Eye (tissue), 1 donor: ENCODE measurements at regions not wholly inside any gene's neighbourhood (a gene's known extent, or its start where the extent isn't known, plus 50 kb on each side); places are given as distances from the start of the nearest gene placed in this dataset.

ENCODE experiments used
- DNase-seq: peaks from one replicate; pipeline ENCODE4 v3.0.0-alpha.2; 2015

GRCh38 chr10:111458256-111458655 lies 381.4 kb downstream of the ADRA2A start:
- DNase-seq = no peak

GRCh38 chr10:111459967-111460366 lies 383.1 kb downstream of the ADRA2A start:
- no peak for DNase-seq

DNA sequence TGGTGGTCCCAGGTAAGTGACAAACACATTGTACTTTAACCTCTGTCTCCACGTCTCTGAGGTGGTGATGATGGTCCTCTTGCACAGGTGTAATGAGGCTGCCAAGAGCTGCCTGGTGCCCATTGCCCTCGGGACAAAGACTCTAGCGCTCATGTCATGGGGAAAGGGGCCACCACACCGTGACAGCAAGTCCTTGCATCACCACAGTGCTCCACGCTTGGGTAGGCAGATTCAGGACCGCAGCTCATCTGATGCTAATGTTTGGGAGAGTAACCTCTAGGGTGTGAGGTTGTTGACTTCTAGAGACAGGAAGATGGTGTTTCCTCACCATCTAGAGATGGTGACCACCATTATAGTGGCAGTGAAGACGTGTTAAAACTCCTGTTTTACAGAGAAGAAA lies 395.6 kb downstream of the ADRA2A start:
- no peak for DNase-seq

DNA sequence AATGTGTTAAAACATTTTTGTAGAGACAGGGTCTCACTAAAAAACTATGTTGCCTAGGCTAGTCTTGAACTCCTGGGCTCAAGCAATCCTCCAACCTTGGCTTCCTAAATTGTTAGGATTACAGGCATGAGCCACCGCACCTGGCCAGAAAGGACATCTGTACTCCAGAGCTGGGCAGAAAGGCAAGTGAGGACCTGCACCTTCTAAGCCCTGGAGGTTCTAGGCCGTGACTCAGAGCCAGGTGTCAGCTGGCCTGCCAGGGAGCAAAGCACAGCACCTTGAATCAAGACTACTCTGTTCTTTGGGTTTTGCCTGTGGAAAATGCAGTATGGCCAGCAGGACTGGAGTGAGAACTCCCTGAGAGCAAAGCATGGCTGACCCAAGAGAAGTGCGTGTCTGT lies 396.5 kb downstream of the ADRA2A start:
- no peak for DNase-seq

GRCh38 chr10:111474786-111475185 lies 398.0 kb downstream of the ADRA2A start:
- no peak for DNase-seq

DNA sequence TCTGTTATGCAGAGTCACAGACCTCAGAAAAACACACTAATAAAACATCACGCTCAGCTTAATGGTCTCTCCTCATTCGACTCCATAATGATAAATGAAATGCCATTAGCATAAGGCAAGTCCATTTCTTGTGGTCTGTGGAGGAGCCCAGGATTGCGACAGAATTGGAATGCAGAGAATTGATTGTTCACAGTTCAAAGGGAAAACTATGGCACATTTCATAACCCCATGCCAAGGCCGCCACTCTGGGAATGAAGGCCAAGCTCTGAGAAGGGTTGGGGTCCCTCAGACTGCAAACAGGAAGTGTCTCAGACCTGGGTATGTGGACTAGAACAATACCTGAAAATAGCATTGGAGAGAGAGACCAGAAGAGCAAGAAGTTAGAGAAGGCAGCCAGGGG lies 398.9 kb downstream of the ADRA2A start:
- no peak for DNase-seq

GRCh38 chr10:111478651-111479050 lies 401.8 kb downstream of the ADRA2A start:
- no peak for DNase-seq

- no peak for DNase-seq
Observed at GRCh38 chr10:111479966-111480365, 403.1 kb downstream of the ADRA2A start.

DNA sequence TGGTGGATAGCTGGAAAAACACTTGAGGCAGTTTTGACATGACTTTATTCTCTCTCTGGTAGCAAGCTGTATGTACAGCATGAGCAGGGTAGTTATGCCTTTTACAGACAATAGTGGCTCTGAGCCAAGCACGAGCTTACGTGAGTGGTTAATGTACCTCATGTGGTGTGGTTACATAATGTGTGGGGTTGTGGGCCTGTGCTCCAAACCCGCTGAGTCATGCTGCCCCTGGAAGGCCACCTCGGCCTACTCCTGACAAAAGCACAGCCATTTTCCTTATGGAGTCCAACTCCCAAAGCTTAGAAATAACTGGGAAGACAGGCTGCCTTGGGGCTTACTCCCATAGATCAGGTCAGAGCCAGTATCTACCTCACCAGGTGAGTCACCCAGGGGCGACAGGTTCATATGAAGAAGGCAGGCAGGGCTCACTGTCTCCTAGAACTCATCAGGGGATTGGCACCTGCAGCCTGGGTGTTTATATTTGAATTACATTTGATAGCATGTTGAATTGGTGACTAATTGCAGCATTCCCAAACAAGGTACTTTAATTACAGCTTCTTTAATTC lies 404.5 kb downstream of the ADRA2A start:
- no peak for DNase-seq

DNA sequence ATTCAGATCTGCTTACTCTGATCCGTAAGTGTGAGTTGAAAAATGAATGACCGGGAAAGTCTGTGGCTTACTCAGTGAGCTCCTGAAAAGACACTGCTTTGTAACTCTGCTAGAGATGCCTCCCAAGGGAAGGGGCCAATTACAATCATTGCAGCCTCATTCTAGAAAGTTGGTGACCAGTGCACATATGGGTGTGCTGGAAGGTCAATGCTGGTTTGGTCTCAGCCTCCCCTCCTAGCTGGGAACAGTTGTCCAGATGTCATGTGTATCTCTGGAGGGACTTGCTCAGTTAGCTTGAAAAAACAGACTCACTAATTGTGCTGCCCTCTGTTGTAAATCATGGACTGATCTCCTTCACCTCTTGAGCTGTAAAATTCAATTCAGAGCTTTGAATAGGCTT lies 405.0 kb downstream of the ADRA2A start:
- peak; percentile 16 for DNase-seq

GRCh38 chr10:111482621-111483216 lies 405.9 kb downstream of the ADRA2A start:
- peak; percentile 8 for DNase-seq

DNA sequence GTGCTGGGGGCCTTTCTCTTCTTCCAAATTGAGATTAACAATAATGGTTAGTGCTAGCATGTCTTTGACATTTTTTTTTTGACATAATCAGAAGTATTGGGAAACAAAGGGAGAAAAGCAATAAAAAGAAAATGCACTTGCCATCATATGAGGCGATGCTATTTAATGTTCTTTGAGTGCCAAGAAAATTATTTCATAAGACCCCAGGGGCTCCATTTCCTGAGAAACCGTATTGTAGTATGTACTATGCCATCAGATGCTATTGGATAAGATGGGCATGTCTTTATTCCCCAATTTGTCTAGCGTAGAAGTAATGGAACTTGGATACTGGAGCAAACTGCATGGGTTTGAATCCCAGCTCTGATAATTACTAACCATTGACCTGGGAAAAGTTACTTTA lies 408.9 kb downstream of the ADRA2A start:
- no peak for DNase-seq

DNA sequence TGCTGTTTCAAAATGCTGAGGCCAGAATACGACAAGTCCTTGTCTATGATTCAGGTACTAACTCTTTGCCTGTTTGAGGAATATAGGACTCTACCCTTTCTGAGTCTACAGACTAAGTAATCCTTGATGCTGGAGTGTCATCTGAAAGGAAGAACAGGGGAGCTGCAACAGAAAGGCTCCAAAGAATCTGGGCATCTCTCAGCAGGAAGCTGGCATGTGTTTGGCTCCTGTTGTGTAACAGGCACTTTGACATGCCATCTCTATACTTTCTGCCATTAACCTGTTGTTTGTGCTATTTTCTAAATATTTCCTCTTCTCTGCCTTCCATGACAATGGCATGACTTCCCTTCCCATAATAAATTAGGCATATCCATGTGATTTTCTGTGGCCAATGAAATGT lies 409.5 kb downstream of the ADRA2A start:
- no peak for DNase-seq

GRCh38 chr10:111488668-111489067 lies 411.8 kb downstream of the ADRA2A start:
- DNase-seq = no peak

DNA sequence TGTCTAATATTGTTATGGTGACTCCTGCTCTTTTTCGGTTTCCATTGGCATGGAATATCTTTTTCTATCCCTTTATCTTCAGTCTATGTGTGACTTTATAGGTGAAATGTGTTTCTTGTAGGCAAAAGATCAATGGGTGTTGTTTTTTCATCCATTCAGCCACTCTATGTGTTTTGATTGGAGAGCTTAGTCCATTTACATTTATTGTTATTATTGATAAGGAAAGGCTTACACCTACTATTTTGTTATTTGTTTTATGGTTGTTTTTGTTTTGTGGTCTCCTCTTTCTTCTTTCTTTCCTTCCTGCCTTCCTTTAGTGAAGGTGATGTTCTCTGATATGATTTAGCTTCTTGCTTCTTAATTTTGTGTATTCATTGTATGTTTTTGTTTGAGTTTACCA lies 414.3 kb downstream of the ADRA2A start:
- no peak for DNase-seq

GRCh38 chr10:111493024-111493625 lies 416.3 kb downstream of the ADRA2A start:
- no peak for DNase-seq

GRCh38 chr10:111498560-111498959 lies 421.7 kb downstream of the ADRA2A start:
- DNase-seq = no peak

DNA sequence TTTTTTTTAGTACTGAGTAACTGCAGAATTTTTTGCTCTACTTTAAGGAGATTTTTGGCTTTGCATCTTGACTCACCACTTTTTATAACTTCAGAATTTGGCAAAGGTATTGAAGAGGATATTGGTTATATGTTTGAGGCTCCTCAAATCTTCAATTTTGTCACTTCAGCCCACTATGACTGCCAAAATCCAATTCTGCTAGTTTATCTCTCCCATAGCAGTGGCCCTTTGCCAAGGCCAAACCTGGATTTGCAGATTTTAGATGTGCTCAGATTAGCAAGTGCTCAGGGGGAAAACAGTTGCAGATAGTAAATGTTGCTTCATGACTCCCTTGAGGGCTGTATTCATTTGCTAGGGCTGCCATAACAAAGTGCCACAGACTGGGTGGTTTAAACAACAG lies 427.5 kb downstream of the ADRA2A start:
- DNase-seq = no peak

DNA sequence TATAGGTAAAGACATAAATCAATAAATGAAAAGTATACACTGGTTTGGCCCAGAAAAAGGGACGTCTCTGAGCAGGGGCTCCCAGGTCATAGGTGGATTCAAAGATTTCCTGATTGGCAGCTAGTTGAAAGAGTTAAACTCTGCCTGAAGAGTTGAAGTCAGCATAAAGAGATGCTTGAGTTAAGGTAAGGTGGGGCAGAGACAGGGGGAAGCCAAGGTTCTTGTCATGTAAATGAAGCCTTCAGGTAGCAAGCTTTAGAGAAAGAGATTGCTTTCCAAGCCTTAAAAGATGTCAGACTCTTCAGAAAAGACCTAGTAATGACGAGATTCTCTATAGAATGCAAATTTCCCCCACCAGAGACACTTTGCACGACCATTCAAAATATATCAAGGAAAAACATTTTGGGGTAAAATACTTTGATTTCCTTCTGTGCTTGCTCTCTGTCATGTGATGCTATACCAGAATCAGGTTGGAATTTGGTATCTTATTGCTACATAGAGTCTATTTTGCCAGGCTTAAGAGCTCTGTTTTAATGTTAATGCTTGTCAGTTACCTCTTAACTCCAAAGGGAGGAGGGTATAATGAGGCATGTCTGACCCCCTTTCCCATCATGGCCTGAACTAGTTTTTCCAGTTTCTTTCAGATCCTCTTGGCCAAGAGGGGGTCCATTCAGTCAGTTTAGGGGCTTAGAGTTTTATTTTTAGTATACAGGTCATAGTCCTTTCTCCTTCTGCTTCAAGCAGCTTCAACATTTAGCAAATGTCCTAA lies 429.6 kb downstream of the ADRA2A start:
- no peak for DNase-seq

DNA sequence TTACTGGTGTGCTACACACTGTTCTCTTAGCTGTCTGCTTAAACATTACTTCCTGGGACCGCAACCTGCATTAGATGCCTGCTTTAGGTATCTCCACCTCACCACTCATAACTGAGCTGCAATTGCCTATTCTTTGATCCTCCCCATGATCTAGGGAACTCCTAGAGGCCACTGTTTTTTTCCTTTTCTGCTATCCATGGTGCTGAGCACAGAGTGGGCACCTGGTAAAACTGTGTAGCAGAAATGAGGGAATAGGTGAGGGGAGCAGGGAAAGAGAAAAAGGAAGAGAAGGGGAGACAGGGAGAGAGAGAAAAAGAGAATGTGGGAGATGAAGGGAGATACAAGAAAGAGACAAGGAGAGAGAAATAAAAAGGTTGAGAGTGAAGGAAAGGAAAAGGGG lies 434.9 kb downstream of the ADRA2A start:
- DNase-seq = no peak

DNA sequence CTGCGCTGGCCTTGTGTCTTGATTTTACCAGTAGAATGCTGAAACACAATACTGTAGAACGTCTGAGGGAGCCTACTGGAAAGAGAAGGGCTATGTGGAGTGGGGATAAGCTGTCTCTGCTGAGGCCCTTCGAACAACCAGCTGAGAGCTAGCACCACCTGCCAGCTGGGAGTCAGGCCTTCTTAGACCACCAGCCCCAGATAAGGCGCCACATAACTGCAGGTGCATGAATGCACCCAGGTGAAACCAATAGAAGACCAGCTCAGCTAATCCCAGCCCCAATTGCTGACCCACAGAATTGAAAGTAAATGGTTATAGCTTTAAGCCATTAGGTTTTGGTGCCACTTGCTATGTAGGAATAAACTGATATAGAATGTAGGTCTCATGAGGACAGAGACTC lies 438.4 kb downstream of the ADRA2A start:
- DNase-seq = no peak

- DNase-seq = no peak
Observed at GRCh38 chr10:111515706-111516105, 438.9 kb downstream of the ADRA2A start.

DNA sequence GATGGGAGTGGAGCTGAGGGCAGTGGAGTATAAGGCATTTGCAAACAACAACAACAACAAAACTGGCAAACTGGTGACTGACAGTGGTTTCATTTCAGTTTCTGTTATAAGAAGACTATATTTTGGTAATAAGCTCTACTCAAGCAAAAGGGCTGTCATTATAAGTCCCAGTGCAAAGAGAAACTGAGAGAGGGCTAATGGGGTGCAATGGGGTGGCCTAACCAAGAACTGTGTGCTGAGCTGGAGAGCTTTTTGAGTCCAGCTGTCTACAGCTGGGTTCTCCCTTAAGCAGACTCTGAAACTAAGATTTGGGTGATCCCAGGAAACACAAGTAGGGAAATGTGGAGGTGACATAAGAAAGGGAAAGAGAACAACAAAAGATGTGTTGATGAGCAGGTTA lies 439.3 kb downstream of the ADRA2A start:
- no peak for DNase-seq

GRCh38 chr10:111522141-111522540 lies 445.3 kb downstream of the ADRA2A start:
- no peak for DNase-seq
